HG03432 (cell line): ENCODE measurements at regions not wholly inside any gene's neighbourhood (a gene's known extent, or its start where the extent isn't known, plus 50 kb on each side); places are given as distances from the start of the nearest gene placed in this dataset.
"Not testable (repeated sequence)": the region's sequence is repeated elsewhere in the genome, so short reads cannot be mapped to it uniquely, and the experiment has no call there.

Experiments used
- ATAC-seq: cut with Tn5 transposase; IDR thresholded peaks from one replicate; pipeline ENCODE4 v1.9.1; 2021; ENCODE audit warnings: mild to moderate bottlenecking, moderate library complexity; ENCODE audit not compliant: unreplicated experiment

- no peak for ATAC-seq
These were observed 53.0 kb upstream of the TNKS2 start for GRCh38 chr10:91745090-91745831.

GRCh38 chr10:91743465-91743864 lies 54.8 kb upstream of the TNKS2 start:
- ATAC-seq, result no peak

- no peak for ATAC-seq
These were observed 56.0 kb upstream of the TNKS2 start for GRCh38 chr10:91742229-91742628.

- no peak for ATAC-seq
These were observed 56.9 kb upstream of the TNKS2 start for GRCh38 chr10:91741356-91741755.

GRCh38 chr10:91740353-91740924 lies 57.8 kb upstream of the TNKS2 start:
- ATAC-seq, result no peak

- not testable (repeated sequence) for ATAC-seq
These were observed 66.0 kb upstream of the TNKS2 start for GRCh38 chr10:91732265-91732664.

- not testable (repeated sequence) for ATAC-seq
These were observed 68.9 kb upstream of the TNKS2 start for GRCh38 chr10:91729339-91729738.

- ATAC-seq, result no peak
These were observed 71.9 kb upstream of the TNKS2 start for GRCh38 chr10:91726355-91726754.

GRCh38 chr10:91724933-91725332 lies 73.3 kb upstream of the TNKS2 start:
- no peak for ATAC-seq

GRCh38 chr10:91713461-91714072 lies 80.7 kb upstream of the PPP1R3C start:
- no peak for ATAC-seq

GRCh38 chr10:91711885-91712680 lies 79.2 kb upstream of the PPP1R3C start:
- peak; percentile 85 for ATAC-seq

GRCh38 chr10:91709394-91709798 lies 76.5 kb upstream of the PPP1R3C start:
- ATAC-seq, result no peak

GRCh38 chr10:91708174-91708861 lies 75.4 kb upstream of the PPP1R3C start:
- ATAC-seq, result no peak

- ATAC-seq, result no peak
These were observed 74.4 kb upstream of the PPP1R3C start for GRCh38 chr10:91707236-91707635.

GRCh38 chr10:91705948-91706670 lies 73.2 kb upstream of the PPP1R3C start:
- no peak for ATAC-seq

GRCh38 chr10:91702620-91703019 lies 69.7 kb upstream of the PPP1R3C start:
- ATAC-seq, result no peak

- no peak for ATAC-seq
These were observed 68.0 kb upstream of the PPP1R3C start for GRCh38 chr10:91700788-91701444.

GRCh38 chr10:91700273-91700672 lies 67.4 kb upstream of the PPP1R3C start:
- ATAC-seq, result no peak

GRCh38 chr10:91698258-91698657 lies 65.4 kb upstream of the PPP1R3C start:
- no peak for ATAC-seq
